ENCODE measurements at regions not wholly inside any gene's neighbourhood (a gene's known extent, or its start where the extent isn't known, plus 50 kb on each side); places are given as distances from the start of the nearest gene placed in this dataset.
A peak's percentile ranks its signal among the peaks of the same experiment; 100 is the strongest.

DNA sequence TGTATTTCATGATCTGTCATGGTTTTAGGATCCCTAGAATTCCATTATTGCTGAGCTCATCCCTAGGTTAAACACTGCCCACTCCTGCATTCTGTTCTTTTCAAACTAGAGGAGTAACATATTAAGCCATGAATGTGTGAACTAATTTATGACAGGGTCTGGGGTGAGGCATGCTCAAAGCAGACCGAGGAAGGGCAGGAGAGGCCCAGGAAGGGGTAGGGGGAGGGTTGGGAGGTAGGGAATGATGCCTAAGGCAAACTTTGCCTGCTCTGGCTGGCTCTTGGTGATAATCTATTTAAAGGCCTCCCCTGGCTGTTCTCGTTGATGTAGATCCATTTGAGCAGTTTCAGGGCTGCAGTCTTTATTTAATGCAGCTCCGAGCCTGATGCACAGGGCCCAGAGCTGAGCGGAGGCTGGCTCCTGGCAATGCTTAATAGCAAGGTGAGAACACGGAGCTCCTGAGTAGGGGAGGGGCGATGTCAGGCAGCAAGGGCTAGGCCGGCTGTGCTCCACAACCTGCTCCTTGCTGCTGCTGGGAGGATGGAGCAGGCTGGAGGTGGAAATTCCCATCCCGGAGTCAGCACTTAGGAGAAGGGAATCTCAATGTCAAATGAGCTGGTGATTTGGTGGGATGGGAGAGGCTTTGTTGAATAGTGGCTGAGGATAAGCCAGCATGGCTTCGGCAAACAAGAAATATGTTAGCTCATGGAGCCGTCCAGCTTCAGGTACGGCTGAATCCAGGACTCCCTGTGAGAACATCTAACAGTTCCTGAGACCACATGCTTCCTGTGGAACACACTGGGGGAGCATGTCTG is 73.2 kb upstream of the UNC5A start:
- intact Hi-C loops (cut with micrococcal nuclease; ENCODE audit: unreplicated experiment), result no loop called here
- in situ Hi-C loops (cut with HindIII; ENCODE audit: extremely low pct_ligation_motif_present, low pct_unique_long_range_greater_than_20kb), result no loop called here
- no peak overlapping the region for H3K27ac ChIP-seq (ENCODE audit: extremely low read length, insufficient read depth, low read length)
- no peaks in the 10 kb centered on the region for H3K4me1 ChIP-seq (ENCODE audit: insufficient read depth, low read length)
- H4K20me1 ChIP-seq (ENCODE audit: insufficient read depth, low read length), result no peaks in the 10 kb centered on the region
- DNase-seq (ENCODE audit: low spot score) (no peak), ATAC-seq (no peak), FAIRE-seq (no peak)
- ChIA-PET CTCF (ENCODE audit: low intra/inter-chr PET ratio, low total read pairs) (no interaction called here), POLR2A (no interaction called here)
- H3K4me3 ChIP-seq (replicated peaks in 1 of 3; ENCODE audit: insufficient read depth in 1 of 3, low read depth in 2 of 3, low read length in 3 of 3), result no peak overlapping the region
- peaks cover 4 to 90% of the 10 kb centered on the region in 2 experiments for H3K27me3 ChIP-seq (ENCODE audit: control insufficient read depth in 1 of 2, insufficient read depth in 2 of 2, low read length in 2 of 2)
- H3K36me3 ChIP-seq (replicated peaks in 1 of 2; ENCODE audit: control insufficient read depth in 1 of 2, insufficient read depth in 2 of 2, low read length in 2 of 2), result no peaks in the 10 kb centered on the region
- H3K79me2 ChIP-seq (ENCODE audit: insufficient read depth, low read length), result no peaks in the 10 kb centered on the region
- H3K9me3 ChIP-seq (ENCODE audit: low read length), result no peaks in the 10 kb centered on the region
- no peak overlapping the region for H3K4me2 ChIP-seq (ENCODE audit: low read depth, low read length)
- no peak overlapping the region for H3K9ac ChIP-seq (ENCODE audit: insufficient read depth, low read depth, low read length)
- WGBS (ENCODE audit: low lambda C conversion rate), result 0% methylated on average over 6 of the region's 11 CpGs
- TF ChIP-seq ZNF329 (CRISPR knock-in tag; IDR thresholded peaks at IDR 0.05; ENCODE audit: low read depth) (peak; percentile 94), KLF11 (CRISPR knock-in tag; IDR thresholded peaks at IDR 0.05) (no peak)
- BruUV-seq (replicated peaks), result no TSS peak
- H2AFZ ChIP-seq (ENCODE audit: low read length), result no peak overlapping the region

- no TSS peak for BruUV-seq (replicated peaks)
- H3K27ac ChIP-seq (ENCODE audit: extremely low read length, insufficient read depth, low read length), result no peak overlapping the region
- H4K20me1 ChIP-seq (ENCODE audit: insufficient read depth, low read length), result no peaks in the 10 kb centered on the region
- no peaks in the 10 kb centered on the region for H3K4me1 ChIP-seq (ENCODE audit: insufficient read depth, low read length)
- H3K27me3 ChIP-seq (ENCODE audit: control insufficient read depth in 1 of 2, insufficient read depth in 2 of 2, low read length in 2 of 2), result peaks cover 4 to 89% of the 10 kb centered on the region in 2 experiments
- CTCF ChIA-PET (ENCODE audit: low intra/inter-chr PET ratio, low total read pairs), result no interaction called here
- FAIRE-seq (no peak), ATAC-seq (no peak), DNase-seq (ENCODE audit: low spot score) (no peak)
- no peaks in the 10 kb centered on the region for H3K36me3 ChIP-seq (replicated peaks in 1 of 2; ENCODE audit: control insufficient read depth in 1 of 2, insufficient read depth in 2 of 2, low read length in 2 of 2)
- in situ Hi-C loops (cut with HindIII; ENCODE audit: extremely low pct_ligation_motif_present, low pct_unique_long_range_greater_than_20kb) (no loop called here), intact Hi-C loops (cut with micrococcal nuclease; ENCODE audit: unreplicated experiment) (no loop called here)
- POLR2A ChIA-PET, result no interaction called here
- H3K9ac ChIP-seq (ENCODE audit: insufficient read depth, low read depth, low read length), result no peak overlapping the region
- no peak overlapping the region for H2AFZ ChIP-seq (ENCODE audit: low read length)
- no peak overlapping the region for H3K4me2 ChIP-seq (ENCODE audit: low read depth, low read length)
- no peaks in the 10 kb centered on the region for H3K79me2 ChIP-seq (ENCODE audit: insufficient read depth, low read length)
- TF ChIP-seq, protein P1, sequence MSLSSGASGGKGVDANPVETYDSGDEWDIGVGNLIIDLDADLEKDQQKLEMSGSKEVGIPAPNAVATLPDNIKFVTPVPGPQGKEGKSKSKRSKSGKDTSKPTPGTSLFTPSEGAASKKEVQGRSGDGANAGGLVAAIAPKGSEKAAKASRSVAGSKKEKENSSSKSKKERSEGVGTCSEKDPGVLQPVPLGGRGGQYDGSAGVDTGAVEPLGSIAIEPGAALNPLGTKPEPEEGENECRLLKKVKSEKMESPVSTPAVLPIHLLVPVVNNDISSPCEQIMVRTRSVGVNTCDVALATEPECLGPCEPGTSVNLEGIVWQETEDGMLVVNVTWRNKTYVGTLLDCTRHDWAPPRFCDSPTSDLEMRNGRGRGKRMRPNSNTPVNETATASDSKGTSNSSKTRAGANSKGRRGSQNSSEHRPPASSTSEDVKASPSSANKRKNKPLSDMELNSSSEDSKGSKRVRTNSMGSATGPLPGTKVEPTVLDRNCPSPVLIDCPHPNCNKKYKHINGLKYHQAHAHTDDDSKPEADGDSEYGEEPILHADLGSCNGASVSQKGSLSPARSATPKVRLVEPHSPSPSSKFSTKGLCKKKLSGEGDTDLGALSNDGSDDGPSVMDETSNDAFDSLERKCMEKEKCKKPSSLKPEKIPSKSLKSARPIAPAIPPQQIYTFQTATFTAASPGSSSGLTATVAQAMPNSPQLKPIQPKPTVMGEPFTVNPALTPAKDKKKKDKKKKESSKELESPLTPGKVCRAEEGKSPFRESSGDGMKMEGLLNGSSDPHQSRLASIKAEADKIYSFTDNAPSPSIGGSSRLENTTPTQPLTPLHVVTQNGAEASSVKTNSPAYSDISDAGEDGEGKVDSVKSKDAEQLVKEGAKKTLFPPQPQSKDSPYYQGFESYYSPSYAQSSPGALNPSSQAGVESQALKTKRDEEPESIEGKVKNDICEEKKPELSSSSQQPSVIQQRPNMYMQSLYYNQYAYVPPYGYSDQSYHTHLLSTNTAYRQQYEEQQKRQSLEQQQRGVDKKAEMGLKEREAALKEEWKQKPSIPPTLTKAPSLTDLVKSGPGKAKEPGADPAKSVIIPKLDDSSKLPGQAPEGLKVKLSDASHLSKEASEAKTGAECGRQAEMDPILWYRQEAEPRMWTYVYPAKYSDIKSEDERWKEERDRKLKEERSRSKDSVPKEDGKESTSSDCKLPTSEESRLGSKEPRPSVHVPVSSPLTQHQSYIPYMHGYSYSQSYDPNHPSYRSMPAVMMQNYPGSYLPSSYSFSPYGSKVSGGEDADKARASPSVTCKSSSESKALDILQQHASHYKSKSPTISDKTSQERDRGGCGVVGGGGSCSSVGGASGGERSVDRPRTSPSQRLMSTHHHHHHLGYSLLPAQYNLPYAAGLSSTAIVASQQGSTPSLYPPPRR (CRISPR knock-in tag; IDR thresholded peaks at IDR 0.05; ENCODE audit: borderline replicate concordance), result no peak
- TF ChIP-seq CENPT (CRISPR knock-in tag; IDR thresholded peaks at IDR 0.05; ENCODE audit: low read depth), result no peak
- no peak for TF ChIP-seq FOXA1 (IDR thresholded peaks at IDR 0.05)
- no peak for TF ChIP-seq FOXA1 (CRISPR knock-in tag; IDR thresholded peaks at IDR 0.05)
- TF ChIP-seq ZNF124 (CRISPR knock-in tag; IDR thresholded peaks at IDR 0.05), result no peak
- 32% methylated on average over 21 of the region's 21 CpGs for WGBS (ENCODE audit: low lambda C conversion rate)
- no peaks in the 10 kb centered on the region for H3K9me3 ChIP-seq (ENCODE audit: low read length)
- no peak overlapping the region for H3K4me3 ChIP-seq (replicated peaks in 1 of 3; ENCODE audit: insufficient read depth in 1 of 3, low read depth in 2 of 3, low read length in 3 of 3)
These were observed 72.4 kb upstream of the UNC5A start for GRCh38 chr5:176737746-176738636.

Measured in HepG2 (cell line).